Stimulated activated CD8-positive, alpha-beta memory T cell treated with anti-CD3 and anti-CD28 coated beads, Interleukin-15, amount 100 ng/mL, for 1 hour (primary cell): ENCODE measurements at regions not wholly inside any gene's neighbourhood (a gene's known extent, or its start where the extent isn't known, plus 50 kb on each side); places are given as distances from the start of the nearest gene placed in this dataset.

Source experiments
- DNase-seq: peaks from one replicate; pipeline ENCODE4 v3.0.0-alpha.2; 2020; ENCODE audit warnings: low read depth

GRCh38 chr13:105353654-105354053 lies 1181.8 kb downstream of the EFNB2 start:
- no peak for DNase-seq

DNA sequence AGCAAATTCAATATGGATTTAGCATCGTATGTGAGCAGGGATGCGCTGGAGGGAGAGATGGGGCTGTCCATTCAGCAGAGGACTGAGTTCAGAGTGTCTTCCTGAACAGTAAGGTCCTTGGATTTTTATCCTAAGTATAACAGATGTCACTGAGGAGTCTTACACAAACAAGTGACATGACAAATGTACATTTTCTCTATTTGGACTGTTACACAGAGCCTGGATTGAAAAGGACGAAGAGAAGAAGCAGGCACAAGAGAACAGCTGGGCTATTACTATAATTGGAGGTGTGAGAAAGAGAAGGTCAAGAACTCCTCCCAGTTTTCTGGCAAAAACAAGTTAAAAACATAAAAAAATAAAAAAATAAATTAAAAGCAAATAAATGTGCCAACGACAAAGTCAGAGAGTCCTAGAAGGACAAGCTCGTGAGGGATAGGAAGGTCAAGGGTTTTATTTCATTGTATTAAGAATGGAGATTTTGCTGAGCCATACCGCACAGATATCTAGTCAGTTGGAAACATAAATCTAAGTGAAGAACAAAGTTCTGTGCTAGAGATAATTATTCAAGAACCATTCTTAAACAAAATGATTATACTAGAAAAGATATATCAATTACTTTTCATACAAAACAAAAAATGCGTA lies 1186.3 kb downstream of the EFNB2 start:
- no peak for DNase-seq

DNA sequence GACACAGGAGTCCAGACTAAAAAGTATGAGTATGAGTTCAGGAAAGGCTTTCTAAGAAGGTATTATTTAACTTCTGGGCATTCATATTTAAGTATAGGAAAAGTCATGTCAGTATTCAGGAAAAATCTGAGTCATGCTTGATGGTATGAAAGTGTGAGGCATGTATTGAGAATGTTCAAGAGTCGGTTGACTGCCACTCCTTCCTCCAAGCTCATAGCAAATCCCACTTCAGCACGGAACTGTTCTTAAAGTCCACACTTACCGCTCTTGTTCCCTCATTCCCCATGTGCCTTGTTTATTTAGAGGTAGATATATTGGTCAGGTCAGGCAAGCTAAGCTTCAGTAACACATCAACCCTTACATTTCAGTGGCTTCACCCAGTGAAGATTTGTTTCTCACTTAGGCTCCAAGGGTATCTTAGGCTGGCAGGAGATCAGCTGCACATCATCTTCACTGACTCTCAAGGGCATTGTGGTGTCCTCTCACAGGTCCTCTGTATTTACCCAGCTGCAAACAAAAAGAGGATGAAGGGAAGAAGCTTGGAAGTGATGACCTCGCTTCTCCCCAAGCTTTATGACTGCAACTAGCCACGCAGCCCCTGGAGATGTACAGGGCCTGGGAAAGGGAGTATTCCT lies 1189.2 kb downstream of the EFNB2 start:
- DNase-seq = no peak

- DNase-seq = no peak
Observed at GRCh38 chr13:105345730-105346129, 1189.7 kb downstream of the EFNB2 start.

DNA sequence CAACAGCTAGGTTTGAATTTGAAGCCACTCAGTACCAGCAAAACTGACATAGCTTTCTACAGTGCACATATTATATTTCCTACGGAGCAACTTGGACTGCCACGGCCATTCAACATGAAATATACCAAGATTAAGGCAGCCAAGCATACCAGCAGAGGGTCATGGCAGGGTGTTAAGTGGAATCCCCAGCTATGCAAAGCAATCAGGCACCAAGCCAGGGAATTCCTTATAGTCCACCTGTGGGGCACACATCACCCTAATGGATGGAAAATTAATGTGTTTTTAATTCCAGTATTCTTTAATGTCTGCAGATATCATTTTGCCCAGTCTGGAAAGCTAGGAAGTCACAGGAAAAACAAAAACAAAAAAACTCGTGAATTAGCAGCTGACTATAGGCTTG lies 1190.3 kb downstream of the EFNB2 start:
- no peak for DNase-seq

DNA sequence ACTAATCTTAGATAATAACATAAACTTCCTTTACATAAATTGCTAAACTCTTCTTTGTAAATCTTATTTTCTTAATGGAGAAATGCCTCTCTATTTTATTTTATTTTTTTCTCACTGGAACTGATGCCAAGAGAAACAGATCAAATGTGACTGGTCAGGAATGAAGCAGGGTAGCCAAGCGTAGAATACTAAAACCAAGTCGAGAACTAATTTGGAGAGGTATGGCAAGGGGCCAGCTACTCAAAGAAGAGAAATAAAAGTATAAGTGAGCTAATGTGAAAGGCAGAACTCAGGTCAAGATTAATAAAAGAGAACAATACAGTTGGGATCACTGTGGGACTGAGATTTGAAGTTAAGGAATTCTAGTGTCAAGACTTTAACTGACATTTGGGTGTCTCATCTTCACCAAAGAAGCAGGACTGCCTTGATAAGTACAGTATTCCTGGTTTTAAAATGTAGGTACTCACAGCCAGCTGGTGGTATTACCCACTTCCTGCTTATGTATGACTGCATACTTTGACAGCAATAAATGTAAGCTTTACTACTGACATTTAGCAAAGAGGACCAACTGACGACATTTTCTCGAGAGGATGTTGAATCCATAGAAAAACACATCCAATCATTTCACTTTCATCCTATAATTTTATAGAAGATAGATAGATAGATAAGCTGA lies 1192.2 kb downstream of the EFNB2 start:
- DNase-seq = no peak

GRCh38 chr13:105342281-105342820 lies 1193.1 kb downstream of the EFNB2 start:
- no peak for DNase-seq

- DNase-seq = no peak
Observed at GRCh38 chr13:105341758-105342157, 1193.7 kb downstream of the EFNB2 start.

DNA sequence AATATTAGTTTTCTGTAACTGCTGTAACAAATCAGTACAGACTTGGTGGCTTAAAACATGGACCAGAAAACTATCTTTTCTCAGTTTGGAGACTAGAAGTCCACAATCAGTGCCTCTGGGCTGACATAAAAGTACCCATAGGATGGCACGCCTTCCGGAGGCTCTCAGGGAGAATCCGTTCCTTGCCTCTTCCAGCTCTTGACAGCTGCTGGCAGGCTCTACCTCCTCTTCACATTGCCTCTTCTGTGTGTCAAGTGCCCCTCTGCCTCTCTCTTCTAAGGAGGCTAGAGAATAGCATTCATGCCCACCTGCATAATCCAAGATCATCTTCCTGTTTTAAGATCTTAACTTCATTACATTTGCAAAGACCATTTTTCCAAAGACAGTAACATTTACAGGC lies 1194.2 kb downstream of the EFNB2 start:
- DNase-seq = no peak

DNA sequence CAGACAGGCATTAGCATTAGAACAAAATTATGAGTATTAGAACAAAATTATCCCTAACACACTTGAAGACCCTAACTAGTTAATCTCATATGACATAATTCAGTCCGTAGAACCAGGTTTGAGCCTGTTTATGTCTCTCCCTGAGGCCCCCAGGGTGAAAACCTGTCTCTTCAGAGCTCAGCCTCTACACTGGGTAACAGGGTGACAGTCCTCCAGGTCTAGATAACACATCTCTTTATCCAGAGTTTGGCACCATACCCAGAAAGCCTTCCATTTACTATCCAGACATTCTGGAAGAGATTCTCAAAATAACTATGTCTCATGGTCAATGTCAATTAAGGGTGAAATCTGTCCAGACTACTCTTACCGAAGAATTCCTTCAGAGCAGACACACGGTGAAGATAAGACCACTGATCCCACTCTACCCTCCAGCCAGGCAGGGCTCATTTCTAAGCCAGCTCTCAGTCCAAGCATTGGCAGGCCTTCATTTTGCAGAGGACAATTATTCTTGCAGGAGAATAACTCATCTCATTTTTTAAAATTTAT lies 1195.3 kb downstream of the EFNB2 start:
- DNase-seq = no peak

DNA sequence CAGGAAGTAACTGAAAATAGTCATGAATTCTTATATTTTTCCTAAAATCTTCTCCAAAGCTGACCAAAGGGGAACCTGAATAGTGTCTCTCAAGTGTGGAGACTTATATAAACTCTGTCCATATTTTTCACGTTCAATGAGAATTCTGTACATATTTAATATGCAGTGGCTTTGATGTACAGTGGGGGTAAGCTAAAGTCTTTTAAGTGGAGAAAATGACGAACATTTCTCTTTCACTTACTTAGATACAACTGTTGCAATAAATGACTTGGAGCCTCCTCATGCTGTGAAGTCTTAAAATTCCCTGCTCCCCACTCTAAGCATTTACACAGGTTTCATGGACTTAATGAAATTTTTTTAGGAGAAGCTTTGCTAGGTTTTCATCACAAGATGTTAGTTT lies 1196.7 kb downstream of the EFNB2 start:
- DNase-seq = no peak

- no peak for DNase-seq
Observed at GRCh38 chr13:105338006-105338405, 1197.5 kb downstream of the EFNB2 start.

GRCh38 chr13:105336706-105337576 lies 1198.5 kb downstream of the EFNB2 start:
- DNase-seq = no peak

GRCh38 chr13:105334211-105334610 lies 1201.3 kb downstream of the EFNB2 start:
- no peak for DNase-seq

- no peak for DNase-seq
Observed at GRCh38 chr13:105333416-105333815, 1202.0 kb downstream of the EFNB2 start.

- no peak for DNase-seq
Observed at GRCh38 chr13:105329359-105329758, 1206.1 kb downstream of the EFNB2 start.

- no peak for DNase-seq
Observed at GRCh38 chr13:105328212-105328611, 1207.2 kb downstream of the EFNB2 start.

- DNase-seq = no peak
Observed at GRCh38 chr13:105327581-105328126, 1207.8 kb downstream of the EFNB2 start.

DNA sequence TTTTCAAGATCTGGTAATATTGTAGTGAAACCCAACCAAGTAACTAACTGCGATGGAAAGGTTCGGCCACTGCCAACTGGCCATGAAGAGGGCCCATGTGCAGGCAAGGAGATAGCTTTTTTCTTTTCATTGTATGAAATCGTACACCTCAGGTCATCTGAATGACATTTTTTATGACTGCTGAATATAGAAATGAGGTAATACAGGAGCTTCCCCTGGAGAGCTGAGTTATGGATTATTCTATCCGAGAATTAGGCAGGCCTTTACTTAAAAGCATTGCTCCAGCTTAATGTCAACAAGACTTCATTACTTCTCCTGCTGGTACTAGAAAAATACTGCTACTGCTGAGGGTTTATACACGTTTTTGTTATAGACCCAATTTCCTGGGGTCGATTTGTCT lies 1215.6 kb downstream of the EFNB2 start:
- no peak for DNase-seq

- no peak for DNase-seq
Observed at GRCh38 chr13:105316731-105317130, 1218.7 kb downstream of the EFNB2 start.

GRCh38 chr13:105312906-105313305 lies 1222.6 kb downstream of the EFNB2 start:
- DNase-seq = no peak

DNA sequence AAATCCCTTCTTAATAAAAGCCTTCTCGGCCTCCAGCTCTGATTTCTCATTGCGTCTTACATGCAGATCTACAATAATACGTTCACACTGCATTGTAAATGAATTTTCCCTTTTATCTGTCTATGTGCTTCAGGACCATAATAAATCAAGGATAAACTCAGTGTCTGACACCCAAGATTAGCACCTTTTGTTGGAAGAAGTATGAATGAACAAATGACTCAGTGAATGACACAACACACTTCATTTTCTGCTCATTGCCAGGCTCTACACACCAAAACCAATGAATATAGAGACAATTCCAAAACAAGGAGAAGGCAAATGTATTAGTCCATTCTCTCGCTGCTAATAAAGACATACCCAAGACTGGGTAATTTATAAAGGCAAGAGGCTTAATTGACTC lies 1224.4 kb downstream of the EFNB2 start:
- no peak for DNase-seq
